GM19452 (cell line): ENCODE measurements at regions not wholly inside any gene's neighbourhood (a gene's known extent, or its start where the extent isn't known, plus 50 kb on each side); places are given as distances from the start of the nearest gene placed in this dataset.

Source experiments
- ATAC-seq: cut with Tn5 transposase; IDR thresholded peaks from one replicate; pipeline ENCODE4 v1.9.1; 2021; ENCODE audit not compliant: unreplicated experiment

DNA sequence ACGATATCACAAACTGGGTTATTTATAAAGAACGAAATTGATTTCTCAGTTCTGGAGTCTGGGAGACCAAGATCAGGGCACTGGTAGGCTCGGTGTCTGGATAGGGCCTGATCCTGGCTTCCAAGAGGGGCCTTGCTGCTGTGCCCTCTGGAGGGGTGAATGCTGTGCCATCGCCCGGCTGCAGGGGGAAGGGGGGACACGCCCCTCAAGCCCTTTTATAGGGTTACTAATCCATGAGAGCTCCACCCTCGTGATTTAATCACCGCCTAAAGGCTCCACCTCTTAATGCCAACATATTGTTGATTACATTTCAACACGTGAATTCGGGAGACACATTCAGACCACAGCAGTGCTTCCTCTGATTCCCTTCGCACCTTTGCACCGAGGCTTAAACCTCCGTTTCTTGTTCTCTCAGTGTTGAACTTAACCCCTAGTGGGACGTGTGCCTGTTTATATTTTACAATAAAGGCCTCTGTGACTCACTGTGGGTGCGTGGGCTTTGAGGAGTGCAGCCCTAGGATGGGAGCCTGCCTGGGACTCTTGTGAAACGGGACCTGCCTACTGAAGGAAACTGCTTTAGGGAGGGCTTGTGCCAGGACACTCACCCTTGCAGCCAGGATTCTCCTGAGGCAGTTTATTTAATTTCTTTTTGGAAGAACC is 52.4 kb upstream of the SPATA13 start:
- ATAC-seq: no peak

DNA sequence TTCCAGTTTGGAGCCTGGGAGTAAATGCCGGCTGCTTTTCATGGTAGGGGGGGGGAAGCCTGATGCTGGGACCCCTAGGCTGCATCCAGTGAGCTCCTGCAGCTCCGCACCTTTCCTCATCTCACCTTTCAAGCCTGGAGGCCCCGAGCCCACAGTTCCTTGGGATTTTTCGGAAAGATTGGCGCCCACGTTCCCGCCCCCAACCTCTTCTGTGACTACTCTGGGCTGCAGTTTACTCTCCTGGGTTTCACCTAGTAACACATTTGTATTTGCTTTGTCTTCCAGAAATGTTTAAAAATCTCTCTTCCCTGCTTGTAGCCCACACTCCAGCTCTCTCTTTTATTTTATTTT is 51.9 kb upstream of the SPATA13 start:
- ATAC-seq: no peak

DNA sequence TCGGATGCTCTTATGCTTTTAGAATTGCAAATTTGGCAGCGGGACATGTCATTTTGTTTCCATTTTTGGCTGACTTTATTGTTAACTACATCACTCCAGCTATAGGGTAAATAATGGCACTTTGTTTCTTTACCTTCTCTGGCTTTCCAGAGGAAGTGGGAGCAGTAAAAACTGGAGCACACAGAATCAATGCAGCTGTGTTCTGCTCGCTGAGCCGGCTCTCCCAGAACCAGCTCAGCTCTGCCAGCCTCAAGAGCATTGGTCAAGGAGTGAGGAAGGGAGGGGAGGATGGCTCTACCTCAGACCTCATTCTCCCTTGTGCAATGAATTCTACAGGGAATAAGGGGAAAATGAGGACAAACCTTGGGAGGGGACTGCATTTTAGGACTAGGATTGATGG is 50.5 kb upstream of the SPATA13 start:
- no peak for ATAC-seq
